Colonic mucosa (tissue), 4 donors: ENCODE measurements at regions not wholly inside any gene's neighbourhood (a gene's known extent, or its start where the extent isn't known, plus 50 kb on each side); places are given as distances from the start of the nearest gene placed in this dataset.

Experiments
- DNase-seq: peaks from one replicate; pipeline ENCODE4 v3.0.0-alpha.2; 2020
- H3K27ac ChIP-seq: fragments of 200-600 bp; one replicate; pipeline ENCODE4 v1.8.0; 2021
- H3K27me3 ChIP-seq: fragments of 200-600 bp; one replicate; pipeline ENCODE4 v1.8.0; 2021
- H3K36me3 ChIP-seq: fragments of 200-600 bp; one replicate; pipeline ENCODE4 v1.8.0; 2021
- H3K4me1 ChIP-seq: fragments of 200-600 bp; one replicate; pipeline ENCODE4 v1.8.0; 2021; ENCODE audit warnings: mild to moderate bottlenecking
- H3K4me3 ChIP-seq: fragments of 200-600 bp; one replicate; pipeline ENCODE4 v1.8.0; 2021
- H3K9ac ChIP-seq, 2 donors: one replicate each; pipeline ENCODE4 v1.7.0; 2013; ENCODE audit warnings: control low read depth in 2 of 2, low read depth in 2 of 2, low read length in 2 of 2
- H3K9me3 ChIP-seq: fragments of 200-600 bp; one replicate; pipeline ENCODE4 v1.8.0; 2021
- intact Hi-C: fragments of 100-400 bp; cut with DNase I; formaldehyde crosslinking; loops from one replicate; pipeline ENCODE4 v1.14.1; 2022
- TF ChIP-seq, protein P1 (sequence below): fragments of 200-600 bp; IDR thresholded peaks from one replicate; pipeline ENCODE4 v1.8.0; 2022; ENCODE audit warnings: antibody characterized with exemption, mild to moderate bottlenecking
- donor health status: healthy.
- donor health status: DM: no; HTN: no; CAD: no.
- donor health status: DM: no; HTN: no; CAD: no.

DNA sequence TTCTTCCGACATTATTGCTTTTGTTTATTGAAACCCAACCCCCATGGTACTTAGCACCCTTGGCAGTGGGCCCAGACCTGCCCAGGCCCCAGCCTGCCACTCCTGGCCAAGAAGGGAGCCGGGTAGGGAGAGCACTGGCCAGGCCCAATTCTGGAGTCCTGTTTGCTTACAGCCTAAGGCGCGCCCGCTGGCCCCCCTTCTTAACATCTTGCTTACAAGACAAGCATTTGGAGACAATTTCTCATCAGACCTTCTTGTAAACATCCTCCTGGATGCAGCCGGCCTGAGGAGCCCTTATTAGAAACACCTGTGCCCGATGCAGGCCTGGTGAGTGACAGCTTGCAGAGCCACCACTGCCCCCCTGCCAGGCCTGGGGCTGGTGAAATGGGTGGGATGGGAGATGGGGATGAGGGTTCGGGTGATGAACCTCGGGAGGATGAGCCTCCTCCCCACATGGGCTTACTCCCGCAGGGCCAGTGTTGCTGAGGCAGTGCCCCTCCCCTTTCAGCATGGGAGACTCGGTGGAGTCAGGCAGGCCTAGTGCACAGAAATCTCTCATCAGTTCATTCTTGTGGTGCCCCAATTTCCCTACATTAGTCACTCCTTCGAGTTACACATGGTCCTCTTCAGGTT is 217.5 kb downstream of the CYP26B1 start:
- Histone ChIP-seq H3K9ac (no peak overlapping the region), H3K4me3 (no peak overlapping the region), H3K27ac (no peak overlapping the region), H3K36me3 (no peaks in the 10 kb centered on the region), H3K4me1 (no peaks in the 10 kb centered on the region), H3K9me3 (no peaks in the 10 kb centered on the region), H3K27me3 (no peaks in the 10 kb centered on the region)
- DNase-seq, result peak; percentile 48
- intact Hi-C loops, result no loop called here
- TF ChIP-seq, protein P1, sequence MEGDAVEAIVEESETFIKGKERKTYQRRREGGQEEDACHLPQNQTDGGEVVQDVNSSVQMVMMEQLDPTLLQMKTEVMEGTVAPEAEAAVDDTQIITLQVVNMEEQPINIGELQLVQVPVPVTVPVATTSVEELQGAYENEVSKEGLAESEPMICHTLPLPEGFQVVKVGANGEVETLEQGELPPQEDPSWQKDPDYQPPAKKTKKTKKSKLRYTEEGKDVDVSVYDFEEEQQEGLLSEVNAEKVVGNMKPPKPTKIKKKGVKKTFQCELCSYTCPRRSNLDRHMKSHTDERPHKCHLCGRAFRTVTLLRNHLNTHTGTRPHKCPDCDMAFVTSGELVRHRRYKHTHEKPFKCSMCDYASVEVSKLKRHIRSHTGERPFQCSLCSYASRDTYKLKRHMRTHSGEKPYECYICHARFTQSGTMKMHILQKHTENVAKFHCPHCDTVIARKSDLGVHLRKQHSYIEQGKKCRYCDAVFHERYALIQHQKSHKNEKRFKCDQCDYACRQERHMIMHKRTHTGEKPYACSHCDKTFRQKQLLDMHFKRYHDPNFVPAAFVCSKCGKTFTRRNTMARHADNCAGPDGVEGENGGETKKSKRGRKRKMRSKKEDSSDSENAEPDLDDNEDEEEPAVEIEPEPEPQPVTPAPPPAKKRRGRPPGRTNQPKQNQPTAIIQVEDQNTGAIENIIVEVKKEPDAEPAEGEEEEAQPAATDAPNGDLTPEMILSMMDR, result no peak

DNA sequence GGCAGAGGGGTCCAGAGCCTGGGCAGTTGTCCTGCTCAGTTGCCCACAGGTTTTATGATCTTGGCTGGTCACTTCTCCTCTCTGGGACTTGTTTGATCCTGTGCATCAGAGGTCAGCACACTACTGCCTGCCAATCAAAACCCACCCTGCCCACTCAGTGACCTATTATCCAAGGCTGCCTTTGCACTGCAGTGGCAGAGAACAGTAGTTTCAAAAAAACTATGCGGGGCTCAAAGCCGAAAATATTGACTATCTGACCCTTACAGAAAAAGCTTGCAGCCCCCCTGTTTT is 218.2 kb downstream of the CYP26B1 start:
- Histone ChIP-seq H3K9ac (no peak overlapping the region), H3K27me3 (no peaks in the 10 kb centered on the region), H3K4me3 (no peak overlapping the region), H3K4me1 (no peaks in the 10 kb centered on the region), H3K27ac (no peak overlapping the region), H3K9me3 (no peaks in the 10 kb centered on the region), H3K36me3 (no peaks in the 10 kb centered on the region)
- TF ChIP-seq, protein P1, result no peak
- no peak for DNase-seq
- intact Hi-C loops, result loop anchor here (5.0 kb wide), 1 partner anchor 63 kb away; no protein-coding TSS in a partner anchor

DNA sequence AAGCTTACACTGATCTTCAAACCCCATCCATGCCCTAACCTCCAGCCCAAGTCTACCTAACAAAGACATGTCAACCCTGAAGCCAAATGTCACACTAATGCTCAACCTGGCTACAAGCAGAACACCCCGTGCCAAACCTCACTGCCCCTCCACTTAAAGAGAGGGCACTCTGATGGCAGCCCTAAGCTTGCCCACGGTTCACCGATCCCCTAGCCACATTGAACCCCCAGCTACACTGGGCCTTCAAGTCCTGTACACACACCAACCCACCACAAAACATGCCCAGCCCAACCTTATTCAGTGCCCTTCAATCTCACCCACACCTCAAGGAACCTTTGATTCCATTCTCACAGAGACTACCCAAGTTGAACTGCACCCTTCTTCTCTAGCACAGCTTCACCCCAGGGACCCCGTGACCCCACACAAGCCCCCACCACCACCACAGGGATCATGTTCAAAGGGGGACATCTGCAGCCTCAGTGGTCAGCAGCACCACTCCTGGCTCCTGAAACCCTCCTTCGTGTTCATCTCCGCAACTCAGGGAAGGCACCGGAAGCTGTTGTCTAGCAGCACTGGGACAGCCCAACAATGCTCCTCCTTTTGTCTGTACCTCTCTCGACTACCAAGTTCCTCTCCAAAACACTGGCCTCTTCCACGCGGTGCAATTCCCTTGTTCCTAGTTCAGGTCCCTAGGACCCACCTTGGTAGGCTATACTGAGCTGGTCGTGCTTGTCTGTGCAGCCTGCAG is 218.8 kb downstream of the CYP26B1 start:
- intact Hi-C loops, result loop anchor here (5.0 kb wide), 1 partner anchor 63 kb away; no protein-coding TSS in a partner anchor

DNA sequence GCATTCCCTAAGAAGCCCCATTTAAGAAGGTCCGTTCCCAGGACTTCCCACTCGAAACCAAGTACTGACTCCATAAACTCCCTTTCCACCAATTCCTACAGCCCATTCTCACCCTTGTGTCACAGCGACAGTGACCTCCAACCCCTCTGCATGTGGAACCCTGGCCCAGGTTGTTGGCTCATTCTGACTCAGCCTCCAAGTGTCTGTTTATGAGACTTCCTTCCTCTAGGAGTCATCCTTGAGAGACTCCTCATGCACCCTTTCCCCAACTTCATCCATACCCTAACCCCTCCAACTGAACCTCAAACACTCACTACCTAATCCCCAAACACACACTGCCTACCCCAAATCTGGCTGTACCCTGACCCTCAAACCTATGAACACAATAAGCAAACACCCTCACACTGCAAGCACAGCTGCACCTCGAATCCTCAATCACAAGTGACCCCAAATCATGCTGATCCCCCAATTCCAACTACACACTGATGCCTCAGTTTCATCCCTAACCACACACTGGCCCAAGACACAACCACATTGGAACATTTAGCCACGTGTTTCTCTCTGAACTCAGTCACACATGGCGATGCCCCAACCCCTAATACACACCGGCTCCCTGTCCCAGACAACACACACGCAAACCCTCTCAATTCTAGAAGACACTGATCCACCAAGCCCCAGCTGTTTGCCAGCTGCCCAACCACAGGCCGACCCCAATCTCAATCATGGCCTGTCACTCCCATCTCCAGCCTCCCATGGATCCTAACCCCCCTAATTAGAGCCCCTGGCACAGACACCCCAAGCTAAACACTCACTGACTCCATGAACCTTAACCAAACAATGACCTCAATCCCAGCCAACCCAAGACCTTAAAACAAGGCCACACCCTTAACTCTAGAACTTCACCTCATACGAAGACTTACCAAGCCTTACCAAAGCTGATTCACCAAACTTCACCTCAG is 219.6 kb downstream of the CYP26B1 start:
- intact Hi-C loops, result loop anchor here (5.0 kb wide), 1 partner anchor 64 kb away; no protein-coding TSS in a partner anchor
- no peak overlapping the region for H3K4me3 ChIP-seq
- no peaks in the 10 kb centered on the region for H3K4me1 ChIP-seq
- H3K9me3 ChIP-seq, result no peaks in the 10 kb centered on the region
- TF ChIP-seq, protein P1, result no peak
- no peaks in the 10 kb centered on the region for H3K27me3 ChIP-seq
- H3K9ac ChIP-seq, result no peak overlapping the region
- H3K27ac ChIP-seq, result no peak overlapping the region
- H3K36me3 ChIP-seq, result no peaks in the 10 kb centered on the region
- DNase-seq, result no peak

More for the DNA sequence above, 218.8 kb downstream of the CYP26B1 start:
- no peaks in the 10 kb centered on the region for H3K27me3 ChIP-seq
- no peak for DNase-seq
- H3K36me3 ChIP-seq, result no peaks in the 10 kb centered on the region
- H3K4me1 ChIP-seq, result no peaks in the 10 kb centered on the region
- H3K4me3 ChIP-seq, result no peak overlapping the region
- TF ChIP-seq, protein P1, result no peak
- no peak overlapping the region for H3K9ac ChIP-seq
- no peaks in the 10 kb centered on the region for H3K9me3 ChIP-seq
- H3K27ac ChIP-seq, result no peak overlapping the region
